Stimulated activated CD8-positive, alpha-beta memory T cell treated with anti-CD3 and anti-CD28 coated beads, Interleukin-7, amount 100 ng/mL, for 4 hours (primary cell): ENCODE measurements at regions not wholly inside any gene's neighbourhood (a gene's known extent, or its start where the extent isn't known, plus 50 kb on each side); places are given as distances from the start of the nearest gene placed in this dataset.

ENCODE experiments used
- DNase-seq, 2 donors: peaks; one replicate each; pipeline ENCODE4 v3.0.0-alpha.2; 2020; ENCODE audit warnings: low read depth in 2 of 2

DNA sequence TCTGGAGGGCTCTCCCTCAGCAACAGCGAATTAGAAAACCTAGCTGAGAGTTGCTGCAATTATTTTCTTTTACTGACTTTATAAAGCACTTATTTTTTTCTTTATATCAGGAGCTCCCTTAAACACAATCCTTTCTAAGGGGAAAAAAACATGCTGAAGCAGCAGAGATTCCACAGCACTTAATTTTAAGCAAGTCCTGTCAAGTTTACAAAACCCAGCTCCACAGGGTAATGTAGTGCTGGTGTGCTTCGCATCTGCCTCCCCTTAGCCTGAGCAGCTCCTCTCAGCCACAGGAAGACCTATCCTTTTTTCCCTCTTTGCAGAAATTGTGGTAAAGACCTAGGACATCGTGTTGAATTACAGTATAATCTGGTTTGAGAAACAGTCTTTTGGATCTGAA lies 208.1 kb upstream of the SYNDIG1 start:
- no peak for DNase-seq

DNA sequence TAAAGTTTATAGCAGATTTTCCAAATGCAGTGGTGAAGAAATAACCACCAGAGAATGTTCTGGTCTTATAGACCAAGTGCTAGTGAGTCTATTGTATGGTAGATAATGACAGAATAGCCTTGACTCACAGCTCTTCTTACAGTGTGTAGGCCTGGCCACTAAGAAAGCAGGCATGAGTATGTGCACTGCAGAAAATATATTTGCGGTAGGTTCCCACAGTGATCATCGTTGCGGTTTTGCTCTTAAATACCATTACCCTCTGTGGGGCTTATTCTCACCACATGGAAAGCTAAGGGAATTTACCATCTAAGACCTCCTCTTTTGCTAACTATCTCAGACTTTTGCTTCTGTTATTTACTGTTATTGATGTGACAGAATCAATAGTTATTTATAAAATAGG lies 212.3 kb upstream of the SYNDIG1 start:
- no peak for DNase-seq

DNA sequence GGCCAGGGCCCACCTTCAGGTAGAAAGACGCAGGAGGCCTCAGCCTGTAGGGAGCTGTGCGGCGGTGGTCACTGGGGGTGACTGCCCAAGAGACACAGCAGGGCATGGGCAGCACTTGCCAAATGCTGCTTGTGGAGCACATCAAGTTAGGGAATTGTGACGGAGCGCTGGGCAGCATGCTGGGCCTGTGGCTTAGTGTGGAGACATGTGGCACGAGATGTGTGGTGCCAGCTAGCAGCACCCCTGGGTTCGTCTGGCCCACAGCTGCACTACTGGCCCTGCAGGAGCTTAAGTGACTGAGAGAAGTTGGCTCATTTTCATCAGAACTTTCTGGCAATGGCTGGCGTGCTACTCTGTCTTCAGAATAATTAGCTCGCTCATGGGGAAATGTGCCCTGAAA lies 213.1 kb upstream of the SYNDIG1 start:
- DNase-seq, result no peak

DNA sequence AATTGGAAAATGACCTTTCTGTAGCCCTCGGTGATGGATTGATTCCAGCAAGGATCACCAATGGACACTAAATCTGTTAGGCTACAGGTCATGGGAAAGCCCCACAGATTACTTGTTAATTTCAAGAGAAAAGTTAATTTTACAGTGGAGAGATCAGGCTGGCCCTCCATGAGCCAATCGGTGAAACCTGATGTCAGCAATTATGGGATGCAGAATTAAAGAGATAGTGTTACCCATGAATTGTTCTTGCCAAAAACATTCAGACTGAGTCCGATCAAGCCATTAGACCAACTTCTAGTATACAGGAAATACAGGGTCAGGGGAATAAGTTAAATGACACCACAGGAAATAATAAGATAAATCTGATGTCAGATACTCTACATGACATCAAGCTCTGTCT lies 214.9 kb upstream of the SYNDIG1 start:
- DNase-seq, result no peak

DNA sequence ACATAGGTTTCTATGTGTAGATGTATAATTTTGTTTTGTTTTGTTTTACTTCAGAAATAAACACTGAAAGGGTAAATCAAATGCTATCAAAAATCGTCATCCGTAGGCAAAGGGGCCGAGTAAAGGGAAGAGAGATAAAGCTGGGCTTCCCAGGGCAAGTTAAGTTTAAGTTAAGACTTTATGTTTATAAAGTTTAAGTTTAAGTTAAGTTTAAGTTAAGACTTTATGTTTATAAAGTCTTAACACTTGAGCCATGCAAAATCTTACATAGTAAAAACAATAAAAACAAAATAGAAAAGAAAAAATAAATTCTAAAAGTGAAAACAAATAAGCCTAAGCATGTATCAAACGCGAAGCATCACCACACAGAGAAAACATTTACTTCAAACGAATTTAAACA lies 216.1 kb upstream of the SYNDIG1 start:
- no peak for DNase-seq

DNA sequence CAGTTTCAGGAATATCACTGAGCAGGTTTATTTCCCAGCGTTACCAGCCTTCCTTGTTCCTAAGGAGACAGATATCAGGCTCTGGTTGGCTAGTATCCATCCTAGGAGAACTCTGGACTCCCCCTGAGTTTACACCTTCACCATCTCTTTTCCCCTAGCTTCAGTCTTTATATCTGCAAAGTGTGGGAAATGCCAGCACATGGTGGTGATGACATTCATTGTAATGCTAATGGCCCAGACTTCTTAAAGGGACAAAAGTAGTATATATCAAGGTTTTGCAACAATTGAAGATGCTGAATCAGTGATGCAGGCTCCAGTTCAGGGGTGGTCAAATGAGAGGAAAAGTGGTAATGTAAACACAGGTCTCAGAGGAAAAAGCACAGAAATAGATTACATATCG lies 224.3 kb upstream of the SYNDIG1 start:
- DNase-seq, result no peak

DNA sequence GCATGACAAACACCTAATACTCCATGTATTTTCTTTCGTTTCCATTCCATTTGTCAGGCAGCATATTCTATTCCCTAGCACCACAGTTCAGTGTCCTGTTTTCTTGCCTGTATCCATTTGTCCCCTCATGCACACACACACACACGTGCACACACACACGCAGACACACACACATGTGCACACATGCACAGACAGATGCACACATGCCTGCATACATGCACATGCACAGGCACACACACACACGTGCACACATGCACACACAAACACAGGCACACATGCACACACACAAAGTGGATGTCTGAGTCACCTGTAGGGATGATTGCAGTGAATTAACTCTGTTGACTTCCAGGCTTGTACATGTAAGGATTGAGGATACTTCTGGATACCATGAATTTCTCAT lies 226.7 kb upstream of the SYNDIG1 start:
- no peak for DNase-seq

DNA sequence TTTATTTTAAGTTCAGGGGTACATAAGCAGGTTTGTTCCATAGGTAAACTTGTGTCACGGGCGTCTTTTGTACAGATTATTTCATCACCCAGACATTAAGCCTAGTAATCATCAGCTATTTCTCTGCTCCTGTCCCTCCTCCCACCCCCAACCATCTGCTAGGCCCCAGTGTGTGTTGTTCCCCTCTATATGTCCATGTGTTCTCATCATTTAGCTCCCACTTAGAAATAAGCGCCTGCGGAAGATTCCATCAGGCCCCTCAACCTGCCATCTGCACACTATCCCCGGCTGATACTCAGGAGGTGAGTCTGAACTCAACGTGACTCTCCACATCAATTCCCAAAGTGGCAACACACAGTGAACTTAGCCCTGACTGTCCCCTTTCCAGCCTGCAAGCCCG lies 228.0 kb upstream of the SYNDIG1 start:
- no peak for DNase-seq

DNA sequence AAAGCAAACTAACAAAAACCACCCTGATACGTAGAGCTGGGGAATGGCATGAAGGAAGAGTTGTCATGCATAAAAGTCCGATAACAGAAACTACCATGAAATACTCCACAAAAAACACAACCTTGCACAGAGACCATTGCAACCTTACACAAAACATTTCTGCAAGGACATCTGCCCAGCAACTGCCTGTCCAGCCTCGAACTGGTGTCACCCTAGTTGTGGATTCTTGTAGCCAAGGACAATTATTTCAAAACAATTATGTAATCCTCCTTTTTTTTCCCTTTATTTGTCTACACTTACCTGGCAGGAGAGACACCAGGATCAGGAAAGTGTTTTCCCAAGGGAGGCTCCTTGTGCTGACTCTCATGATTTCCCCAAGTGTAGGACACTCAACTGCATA lies 232.5 kb upstream of the SYNDIG1 start:
- no peak for DNase-seq

DNA sequence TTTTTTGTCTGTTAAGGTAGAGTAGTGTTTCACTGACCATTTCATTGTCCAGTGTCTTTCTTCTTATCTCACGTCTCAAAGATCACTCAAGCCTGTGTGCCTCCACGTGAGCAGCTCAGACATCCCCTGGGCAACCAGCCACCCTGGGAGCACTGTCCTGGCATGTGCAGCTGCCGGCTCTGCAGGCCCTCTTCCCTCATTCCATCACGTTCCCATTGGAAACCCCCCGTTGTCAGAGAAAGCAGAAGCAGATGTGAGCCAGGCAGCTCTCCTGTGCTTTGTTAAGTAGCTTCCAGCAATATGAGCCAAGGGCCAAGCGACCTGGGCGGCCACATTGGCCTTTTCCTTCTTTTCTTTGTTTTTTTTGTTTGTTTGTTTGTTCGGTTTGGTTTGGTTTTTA lies 233.2 kb upstream of the SYNDIG1 start:
- DNase-seq, result no peak

DNA sequence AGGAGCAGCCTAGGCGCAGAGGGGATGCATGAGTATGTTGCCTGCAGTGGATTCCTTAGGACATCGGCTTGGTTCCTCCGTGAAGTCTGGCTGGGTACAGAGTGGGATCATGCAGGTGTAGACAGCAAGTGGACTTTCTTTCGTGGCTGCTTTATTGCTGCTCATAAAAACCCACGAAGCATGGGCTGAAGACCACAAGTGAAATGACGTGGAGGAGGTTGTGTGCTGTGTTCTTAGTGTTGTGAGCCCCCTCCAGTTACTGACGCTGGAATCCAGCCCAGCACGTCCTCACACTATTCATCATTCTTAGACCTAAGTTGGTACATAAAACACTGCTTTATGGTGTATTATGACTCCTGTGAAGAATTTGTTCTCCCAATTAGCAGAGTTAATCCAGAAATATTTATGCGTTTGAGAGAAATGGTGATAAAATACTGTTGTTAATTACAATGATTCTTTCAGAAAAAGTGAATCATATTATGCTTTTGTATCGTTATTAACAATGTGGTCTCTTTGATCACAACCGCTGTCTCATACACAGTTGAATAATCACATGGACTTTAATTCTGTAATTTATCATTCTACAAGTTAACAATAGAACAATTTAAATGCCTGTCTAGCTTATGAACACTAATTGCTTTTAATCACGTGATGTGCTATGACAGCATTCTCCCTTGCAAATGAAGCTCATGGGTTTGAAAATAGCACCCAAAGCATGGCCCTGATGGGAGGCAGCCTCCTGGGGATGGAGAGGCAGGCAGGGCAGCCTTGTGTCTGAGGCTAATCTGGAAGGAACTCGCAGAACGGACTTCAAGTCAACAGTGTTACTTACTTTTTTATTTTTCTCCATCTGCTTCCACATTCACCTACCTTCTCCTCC lies 233.9 kb upstream of the SYNDIG1 start:
- DNase-seq, result no peak

DNA sequence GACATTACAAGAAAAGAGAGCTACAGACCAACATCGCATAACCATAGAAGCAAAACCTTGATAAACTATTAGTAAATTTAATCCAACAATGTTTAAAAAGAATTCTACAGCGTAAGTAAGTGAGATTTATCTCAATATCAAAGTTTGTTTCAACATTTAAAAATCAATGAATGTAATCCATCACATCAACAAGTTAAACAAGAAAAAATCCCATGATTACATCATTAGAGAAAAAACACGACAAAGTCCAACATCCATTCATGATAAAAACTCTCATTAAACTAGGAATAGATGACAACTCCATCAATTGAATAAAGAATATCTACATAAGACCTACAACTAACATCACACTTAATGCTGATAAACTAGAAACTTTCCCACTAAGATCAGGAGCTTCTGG lies 239.0 kb upstream of the GGTLC1 start:
- DNase-seq, result no peak

DNA sequence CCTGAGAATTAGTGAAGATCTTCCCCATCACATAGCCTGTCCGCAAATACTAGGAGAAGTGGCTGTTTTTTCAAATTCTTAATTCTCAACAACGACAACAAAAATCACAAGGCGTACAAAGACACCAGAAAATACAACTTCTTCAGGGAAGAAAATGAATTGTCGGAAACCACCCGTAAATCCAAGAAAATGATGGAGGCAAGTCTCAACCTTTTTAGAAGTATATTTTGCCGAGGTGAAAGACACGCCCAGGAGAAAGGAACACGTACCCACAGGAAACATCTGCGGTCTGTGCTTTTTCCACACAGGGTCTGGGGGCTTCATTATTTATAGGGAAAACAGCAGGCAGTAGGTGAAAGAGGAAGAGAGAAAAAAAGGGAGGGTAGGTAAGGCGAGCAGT lies 223.9 kb upstream of the GGTLC1 start:
- DNase-seq, result no peak

DNA sequence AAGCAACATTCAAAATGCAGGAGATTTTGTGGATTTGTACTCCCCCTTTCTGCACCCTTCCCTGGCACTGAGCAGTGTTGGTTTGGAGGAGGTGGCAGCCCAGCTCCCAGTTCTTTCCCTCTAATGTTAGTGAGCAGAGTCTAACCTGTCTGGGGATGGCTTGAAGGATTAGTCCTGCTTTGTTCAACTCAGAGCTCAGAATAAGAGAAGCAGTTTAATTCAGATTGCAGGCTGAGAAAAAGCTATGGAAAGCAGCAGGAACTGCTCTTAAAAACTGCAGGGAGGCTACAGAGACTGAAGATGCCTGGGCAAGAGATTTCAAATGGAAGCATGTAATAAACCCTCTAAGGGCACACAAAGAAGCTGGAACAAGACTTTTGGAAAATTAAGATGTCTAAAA lies 223.4 kb upstream of the GGTLC1 start:
- DNase-seq, result no peak

DNA sequence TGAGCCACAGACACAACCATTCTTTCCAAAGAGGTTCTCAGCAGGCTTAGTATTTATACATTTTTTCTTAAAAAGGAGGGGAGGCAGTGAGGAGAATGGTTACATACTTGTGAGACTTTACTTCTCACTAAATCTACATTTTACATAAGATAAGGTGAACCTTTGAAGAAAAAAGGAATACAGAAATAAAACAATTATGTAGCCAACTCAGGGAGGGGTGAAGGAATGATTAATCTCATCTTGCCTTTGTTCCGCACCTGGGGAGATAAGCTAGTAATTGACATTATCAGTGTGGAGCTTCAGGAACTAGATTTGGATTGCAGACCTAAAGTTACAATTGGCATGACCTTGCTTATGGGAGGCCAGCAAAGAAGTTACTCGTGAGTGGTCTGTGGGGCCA lies 221.8 kb upstream of the GGTLC1 start:
- no peak for DNase-seq

DNA sequence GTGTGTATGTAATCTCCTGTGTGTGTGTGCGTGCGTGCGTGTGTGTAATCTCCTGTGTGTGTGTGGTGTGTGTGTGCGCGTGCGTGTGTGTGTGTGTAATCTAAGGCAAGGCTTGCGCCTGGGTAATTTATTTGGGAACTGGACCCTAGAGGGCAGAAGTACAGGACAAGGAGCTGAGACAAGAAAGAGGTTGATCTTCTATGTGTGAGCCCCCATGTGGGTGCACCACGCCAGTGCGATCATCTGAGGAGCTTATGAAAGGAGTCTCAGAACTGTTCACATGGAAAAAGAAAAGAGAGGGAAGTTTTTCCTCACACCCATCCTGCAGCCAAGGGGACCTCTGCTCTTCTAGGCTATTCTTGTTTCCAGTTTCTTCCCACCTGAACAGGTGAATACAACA lies 220.1 kb upstream of the GGTLC1 start:
- DNase-seq, result no peak

DNA sequence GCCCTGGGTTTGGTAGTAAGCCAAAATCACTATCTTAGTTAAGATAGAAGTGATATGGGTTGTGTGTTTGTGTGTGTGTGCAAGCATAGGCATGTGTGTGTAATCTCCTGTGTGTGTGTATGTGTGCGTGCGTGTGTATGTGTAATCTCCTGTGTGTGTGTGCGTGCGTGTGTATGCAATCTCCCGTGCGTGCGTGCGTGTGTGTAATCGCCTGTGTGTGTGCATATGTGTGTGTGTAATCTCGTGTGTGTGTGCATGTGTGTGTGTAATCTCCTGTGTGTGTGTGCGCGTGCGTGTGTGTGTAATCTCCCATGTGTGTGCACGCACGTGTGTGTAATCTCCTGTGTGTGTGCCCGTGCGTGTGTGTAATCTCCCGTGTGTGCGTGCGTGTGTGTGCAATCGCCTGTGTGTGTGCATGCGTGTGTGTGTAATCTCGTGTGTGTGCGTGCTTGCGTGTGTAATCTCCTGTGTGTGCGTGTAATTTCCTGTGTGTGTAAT lies 219.3 kb upstream of the GGTLC1 start:
- DNase-seq, result no peak

DNA sequence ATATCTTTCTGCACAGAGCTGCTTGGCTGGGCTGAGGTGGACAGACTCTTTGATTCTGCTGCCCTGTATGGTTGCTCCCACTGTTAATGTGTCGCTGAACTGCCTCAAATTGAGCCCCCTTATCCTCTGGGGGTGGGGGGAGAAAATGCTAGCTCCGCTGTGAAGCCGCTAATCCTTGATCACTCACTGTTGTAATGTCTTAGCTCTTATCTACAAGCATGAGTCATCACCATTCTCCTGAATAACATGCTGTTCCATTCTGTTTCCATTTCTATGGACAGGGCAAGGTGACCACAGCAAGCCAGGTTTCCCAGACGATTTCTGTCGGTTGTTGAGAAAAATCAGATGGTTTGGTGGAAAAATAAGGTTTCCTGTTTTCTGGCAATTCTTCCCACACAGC lies 218.4 kb upstream of the GGTLC1 start:
- no peak for DNase-seq

DNA sequence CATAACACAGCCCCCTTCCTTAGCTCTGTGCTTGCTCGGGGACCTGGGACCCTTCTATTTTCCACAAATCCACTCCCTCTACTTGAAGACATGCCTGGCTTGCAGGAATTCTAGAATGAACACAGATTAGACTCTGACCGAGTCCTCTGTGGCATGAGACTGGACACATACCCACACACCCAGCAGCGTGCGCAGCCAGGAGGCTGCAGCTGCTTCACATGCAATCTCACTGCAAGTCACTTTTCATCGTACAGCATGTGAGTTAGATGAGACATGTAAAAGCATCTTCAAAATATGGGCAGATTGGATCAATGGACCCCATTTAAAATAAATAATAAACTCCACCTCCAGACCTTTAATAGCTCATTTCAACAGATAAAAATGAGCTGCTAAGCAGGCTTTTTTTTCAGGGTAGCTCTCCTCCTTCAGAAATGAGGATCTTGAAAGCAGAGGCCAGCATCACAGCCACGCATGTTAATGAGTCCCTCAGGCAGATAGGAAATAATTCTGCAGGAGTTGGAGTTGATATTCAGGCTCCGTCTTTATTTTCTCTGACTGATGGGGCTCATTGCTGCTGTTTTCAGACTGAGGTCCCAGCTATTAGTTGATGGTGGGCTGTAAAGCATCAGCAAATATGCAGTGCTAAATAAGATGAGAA lies 215.1 kb upstream of the GGTLC1 start:
- no peak for DNase-seq

DNA sequence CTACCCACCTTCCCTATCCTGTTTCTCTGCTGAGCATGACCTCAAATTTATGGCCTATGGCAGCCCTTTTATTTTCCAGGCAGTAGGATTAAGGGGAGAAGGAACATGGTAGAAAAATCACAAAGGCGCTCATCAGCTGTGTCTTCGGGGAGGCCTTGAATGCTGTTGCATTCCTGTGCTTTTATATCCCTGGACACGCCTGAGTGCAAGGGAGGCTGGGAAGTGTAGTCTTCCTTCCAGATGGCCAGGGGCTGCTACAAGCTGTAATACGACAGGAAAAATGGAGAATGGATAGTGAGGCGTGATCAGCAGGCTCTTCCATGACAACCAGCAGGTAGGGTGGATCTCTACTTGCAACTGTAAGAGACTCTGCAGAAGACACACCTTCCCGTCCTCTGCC lies 210.9 kb upstream of the GGTLC1 start:
- no peak for DNase-seq

DNA sequence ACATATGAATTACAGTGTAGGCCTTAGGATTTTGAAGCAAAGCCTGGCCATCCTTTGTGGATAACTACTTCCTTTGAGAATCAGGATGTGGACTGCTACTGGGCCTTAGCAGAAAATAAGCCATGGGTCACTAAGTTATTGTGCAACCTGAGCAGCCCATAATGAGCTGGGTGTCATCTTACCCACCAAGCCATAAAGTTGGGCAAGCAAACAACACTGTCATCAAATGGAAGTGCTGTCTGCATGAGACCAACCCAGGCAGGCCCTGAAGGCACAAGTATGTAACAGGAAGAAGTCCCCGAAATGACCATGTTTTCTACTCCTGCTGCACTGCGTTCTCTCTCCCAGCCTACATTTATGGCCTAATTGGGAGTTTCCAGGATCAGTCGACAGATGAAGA lies 205.6 kb upstream of the GGTLC1 start:
- DNase-seq, result no peak

DNA sequence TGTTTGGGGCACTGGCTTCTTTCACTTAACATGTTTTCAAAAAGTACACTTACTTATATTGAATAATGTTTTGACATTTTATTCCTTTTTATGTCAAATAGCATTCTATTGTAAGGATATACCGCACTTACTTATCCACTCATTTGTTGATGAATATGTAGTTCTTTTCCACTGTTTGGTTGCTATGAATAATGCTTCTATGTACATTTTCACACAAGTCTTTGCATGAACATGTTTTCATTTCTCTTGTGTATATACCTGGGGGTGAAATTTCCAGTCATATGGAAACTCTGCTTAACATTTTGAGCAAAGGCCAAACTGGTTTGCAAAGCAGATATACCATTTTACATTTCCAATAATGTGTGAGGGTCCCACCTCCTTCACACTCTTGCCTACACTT lies 202.3 kb upstream of the GGTLC1 start:
- DNase-seq, result no peak

DNA sequence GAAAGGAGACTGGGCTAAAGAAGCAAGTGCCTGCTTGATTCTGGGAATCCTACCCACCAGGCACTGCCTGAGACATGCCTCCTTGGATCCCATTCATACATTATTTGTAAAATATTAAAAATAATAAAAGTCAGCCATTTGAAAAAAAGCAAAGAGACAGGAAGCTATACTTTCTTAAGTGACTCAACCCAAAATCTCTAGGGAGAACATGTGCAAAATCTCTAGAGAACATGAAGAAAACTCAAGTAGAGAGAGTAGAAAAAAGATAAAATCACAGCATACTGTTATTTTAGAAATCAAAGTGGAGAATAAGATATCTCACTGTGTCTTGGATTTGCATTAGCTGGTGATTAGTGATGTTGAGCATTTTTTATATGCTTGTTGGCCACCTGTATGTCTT lies 197.2 kb upstream of the GGTLC1 start:
- DNase-seq, result no peak
